Astrocyte (in vitro differentiated cells and primary cell): ENCODE measurements at regions not wholly inside any gene's neighbourhood (a gene's known extent, or its start where the extent isn't known, plus 50 kb on each side); places are given as distances from the start of the nearest gene placed in this dataset.

Source experiments
- DNase-seq: peaks from one replicate; pipeline ENCODE4 v3.0.0-alpha.2; 2010; ENCODE audit warnings: low read depth
- FAIRE-seq: peaks from 2 replicates; lab custom pipeline; 2011; peaks lifted over from hg19 to GRCh38; lab: Jason Lieb, UNC
- H2AFZ ChIP-seq: 2 replicates; pipeline ENCODE4 v1.6.0; 2012; ENCODE audit warnings: low read depth, low read length, inconsistent platforms
- H3K27ac ChIP-seq: 2 replicates; pipeline ENCODE4 v1.5.1; 2011; ENCODE audit warnings: low read depth, low read length, inconsistent platforms
- H3K27me3 ChIP-seq: 2 replicates; pipeline ENCODE4 v1.6.0; 2011; ENCODE audit warnings: low read length, inconsistent platforms; ENCODE audit not compliant: insufficient read depth
- H3K36me3 ChIP-seq: 2 replicates; pipeline ENCODE4 v1.5.1; 2011; ENCODE audit warnings: low read length, inconsistent platforms; ENCODE audit not compliant: insufficient read depth
- H3K4me1 ChIP-seq: 2 replicates; pipeline ENCODE4 v1.5.1; 2011; ENCODE audit warnings: low read length, inconsistent platforms; ENCODE audit not compliant: insufficient read depth
- H3K4me2 ChIP-seq: 2 replicates; pipeline ENCODE4 v1.6.0; 2012; ENCODE audit warnings: low read length, inconsistent platforms
- H3K4me3 ChIP-seq: 2 replicates; pipeline ENCODE4 v1.5.1; 2011; ENCODE audit warnings: low read depth, mild to moderate bottlenecking, low read length, inconsistent platforms; ENCODE audit not compliant: insufficient read depth
- H3K79me2 ChIP-seq: 2 replicates; pipeline ENCODE4 v1.6.0; 2012; ENCODE audit warnings: mild to moderate bottlenecking, low read length, inconsistent platforms; ENCODE audit not compliant: insufficient read depth
- H3K9ac ChIP-seq: 2 replicates; pipeline ENCODE4 v1.6.0; 2012; ENCODE audit warnings: mild to moderate bottlenecking, low read length, inconsistent platforms
- H3K9me3 ChIP-seq: 2 replicates; pipeline ENCODE4 v1.5.1; 2012; ENCODE audit warnings: low read depth, mild to moderate bottlenecking, low read length, inconsistent platforms; ENCODE audit not compliant: insufficient read depth
- H4K20me1 ChIP-seq: 2 replicates; pipeline ENCODE4 v1.6.0; 2012; ENCODE audit warnings: low read length, inconsistent platforms; ENCODE audit not compliant: insufficient read depth
- H3K27ac Mint-ChIP-seq: one replicate; pipeline ENCODE4 v1.8.0; 2021; ENCODE audit warnings: mild to moderate bottlenecking, mixed read lengths; ENCODE audit not compliant: unreplicated experiment
- H3K27me3 Mint-ChIP-seq: one replicate; pipeline ENCODE4 v1.8.0; 2021; ENCODE audit warnings: low read depth, mixed read lengths; ENCODE audit not compliant: unreplicated experiment
- H3K36me3 Mint-ChIP-seq: one replicate; pipeline ENCODE4 v1.8.0; 2021; ENCODE audit warnings: low read depth, mixed read lengths; ENCODE audit not compliant: unreplicated experiment
- H3K4me1 Mint-ChIP-seq: one replicate; pipeline ENCODE4 v1.8.0; 2021; ENCODE audit warnings: low read depth, mixed read lengths; ENCODE audit not compliant: unreplicated experiment
- H3K4me3 Mint-ChIP-seq: one replicate; pipeline ENCODE4 v1.8.0; 2021; ENCODE audit warnings: mild to moderate bottlenecking, moderate library complexity, mixed read lengths; ENCODE audit not compliant: unreplicated experiment
- H3K9me3 Mint-ChIP-seq: one replicate; pipeline ENCODE4 v1.8.0; 2021; ENCODE audit warnings: mild to moderate bottlenecking, mixed read lengths; ENCODE audit not compliant: unreplicated experiment
- CTCF ChIP-seq: IDR thresholded peaks from 2 replicates; pipeline ENCODE4 v1.5.1; 2011; ENCODE audit warnings: low read depth, mild to moderate bottlenecking, inconsistent platforms, low read length, moderate library complexity; ENCODE audit not compliant: insufficient read depth
- EZH2 ChIP-seq: IDR thresholded peaks from 2 replicates; pipeline ENCODE4 v1.6.1; 2012; ENCODE audit warnings: mild to moderate bottlenecking, low read length, inconsistent platforms; ENCODE audit not compliant: insufficient read depth

- no peak for FAIRE-seq
- Histone ChIP-seq H3K9me3 (peaks cover 4% of the 10 kb centered on the region), H3K9ac (no peak overlapping the region), H3K27me3 (no peaks in the 10 kb centered on the region), H3K27ac (no peak overlapping the region), H3K4me2 (no peak overlapping the region), H3K36me3 (no peaks in the 10 kb centered on the region), H4K20me1 (no peaks in the 10 kb centered on the region), H2AFZ (no peak overlapping the region), H3K4me1 (no peaks in the 10 kb centered on the region), H3K4me3 (no peak overlapping the region), H3K79me2 (no peaks in the 10 kb centered on the region)
- DNase-seq, result no peak
- no peak overlapping the region for H3K4me3 Mint-ChIP-seq
- H3K9me3 Mint-ChIP-seq, result no peaks in the 10 kb centered on the region
- H3K27me3 Mint-ChIP-seq, result peaks cover 16% of the 10 kb centered on the region
- no peaks in the 10 kb centered on the region for H3K4me1 Mint-ChIP-seq
- H3K36me3 Mint-ChIP-seq, result no peaks in the 10 kb centered on the region
- TF ChIP-seq CTCF, result no peak
- no peak for TF ChIP-seq EZH2
- no peak overlapping the region for H3K27ac Mint-ChIP-seq
These were observed 295.2 kb upstream of the MGMT start for GRCh38 chr10:129171812-129172211.

GRCh38 chr10:129174232-129175014, 292.6 kb upstream of the MGMT start:
- H3K9me3 ChIP-seq, result peaks cover 4% of the 10 kb centered on the region
- Mint-ChIP-seq H3K27ac (no peak overlapping the region), H3K4me3 (no peak overlapping the region), H3K36me3 (no peaks in the 10 kb centered on the region), H3K27me3 (peaks cover 18% of the 10 kb centered on the region), H3K4me1 (no peaks in the 10 kb centered on the region), H3K9me3 (no peaks in the 10 kb centered on the region)
- no peaks in the 10 kb centered on the region for H3K4me1 ChIP-seq
- FAIRE-seq (no peak), DNase-seq (no peak)
- H3K79me2 ChIP-seq, result no peaks in the 10 kb centered on the region
- H4K20me1 ChIP-seq, result no peaks in the 10 kb centered on the region
- no peak overlapping the region for H2AFZ ChIP-seq
- no peaks in the 10 kb centered on the region for H3K27me3 ChIP-seq
- no peak overlapping the region for H3K4me2 ChIP-seq
- H3K27ac ChIP-seq, result no peak overlapping the region
- H3K36me3 ChIP-seq, result no peaks in the 10 kb centered on the region
- H3K9ac ChIP-seq, result no peak overlapping the region
- TF ChIP-seq EZH2 (no peak), CTCF (no peak)
- H3K4me3 ChIP-seq, result no peak overlapping the region
